Fibroblast of mammary gland (primary cell): ENCODE measurements at regions not wholly inside any gene's neighbourhood (a gene's known extent, or its start where the extent isn't known, plus 50 kb on each side); places are given as distances from the start of the nearest gene placed in this dataset.

ENCODE experiments used
- DNase-seq: peaks from one replicate; pipeline ENCODE4 v3.0.0-alpha.2; 2010; ENCODE audit warnings: low read depth
- H3K4me3 ChIP-seq: 2 replicates; pipeline ENCODE4 v1.5.1; 2011; ENCODE audit warnings: low read depth, mild to moderate bottlenecking, low read length, moderate library complexity; ENCODE audit not compliant: control insufficient read depth
- CTCF ChIP-seq: conservative IDR thresholded peaks from 2 replicates; pipeline ENCODE4 v1.5.1; 2011; ENCODE audit warnings: low read depth, low read length, inconsistent platforms; ENCODE audit not compliant: control insufficient read depth, insufficient read depth

- TF ChIP-seq CTCF, result no peak
- no peak overlapping the region for H3K4me3 ChIP-seq
- DNase-seq, result peak; percentile 89
These were observed 64.8 kb upstream of the MEOX2 start for GRCh38 chr7:15751191-15751701.

GRCh38 chr7:15750727-15751126 is 64.2 kb upstream of the MEOX2 start:
- H3K4me3 ChIP-seq, result no peak overlapping the region
- DNase-seq, result peak; percentile 55
- no peak for TF ChIP-seq CTCF

GRCh38 chr7:15749631-15750030 is 63.1 kb upstream of the MEOX2 start:
- no peak overlapping the region for H3K4me3 ChIP-seq
- TF ChIP-seq CTCF, result no peak
- DNase-seq, result no peak

GRCh38 chr7:15747712-15748111 is 61.2 kb upstream of the MEOX2 start:
- no peak for DNase-seq
- no peak for TF ChIP-seq CTCF
- no peak overlapping the region for H3K4me3 ChIP-seq

GRCh38 chr7:15747301-15747700 is 60.8 kb upstream of the MEOX2 start:
- H3K4me3 ChIP-seq, result no peak overlapping the region
- DNase-seq, result peak; percentile 19
- TF ChIP-seq CTCF, result no peak

GRCh38 chr7:15743926-15744480 is 57.5 kb upstream of the MEOX2 start:
- H3K4me3 ChIP-seq, result no peak overlapping the region
- DNase-seq, result no peak
- TF ChIP-seq CTCF, result no peak

- H3K4me3 ChIP-seq, result no peak overlapping the region
- TF ChIP-seq CTCF, result no peak
- DNase-seq, result no peak
These were observed 51.1 kb upstream of the MEOX2 start for GRCh38 chr7:15737601-15738000.
